BLaER1 treated with 17β-estradiol and CSF1 and Interleukin-3, amounts not matched to agents 10 nM and 100 nM (cell line): ENCODE measurements at regions not wholly inside any gene's neighbourhood (a gene's known extent, or its start where the extent isn't known, plus 50 kb on each side); places are given as distances from the start of the nearest gene placed in this dataset.
A peak's percentile ranks its signal among the peaks of the same experiment; 100 is the strongest.

Experiments
- H3K27ac ChIP-seq, 11 experiments: shearing (Covaris generic); formaldehyde crosslinking; 2 replicates each; pipeline ENCODE4 v1.8.1; 2022
- H3K27me3 ChIP-seq, 11 experiments: shearing (Covaris generic); formaldehyde crosslinking; 2 replicates each; pipeline ENCODE4 v1.8.1; 2022
- H3K36me3 ChIP-seq, 11 experiments: shearing (Covaris generic); formaldehyde crosslinking; 2 replicates each; pipeline ENCODE4 v1.8.1; 2022
- H3K4me1 ChIP-seq, 10 experiments: shearing (Covaris generic); formaldehyde crosslinking; 2 replicates each; pipeline ENCODE4 v1.8.1; 2022
- H3K4me2 ChIP-seq, 11 experiments: shearing (Covaris generic); formaldehyde crosslinking; 2 replicates each; pipeline ENCODE4 v1.8.1; 2022
- H3K4me3 ChIP-seq, 10 experiments: shearing (Covaris generic); formaldehyde crosslinking; 2 replicates each; pipeline ENCODE4 v1.8.1; 2022
- H3K9ac ChIP-seq, 11 experiments: shearing (Covaris generic); formaldehyde crosslinking; 2 replicates each; pipeline ENCODE4 v1.8.1; 2022
- H3K9me3 ChIP-seq, 11 experiments: shearing (Covaris generic); formaldehyde crosslinking; replicated peaks in 1 of 11; 2 replicates each; pipeline ENCODE4 v1.8.1; 2022
- H4K20me1 ChIP-seq, 11 experiments: shearing (Covaris generic); formaldehyde crosslinking; 2 replicates each; pipeline ENCODE4 v1.8.1; 2022
- Cebpa-rat ChIP-seq, 11 experiments: shearing (Covaris generic); IDR thresholded peaks; 2 replicates each; pipeline ENCODE4 v1.8.1; 2022

DNA sequence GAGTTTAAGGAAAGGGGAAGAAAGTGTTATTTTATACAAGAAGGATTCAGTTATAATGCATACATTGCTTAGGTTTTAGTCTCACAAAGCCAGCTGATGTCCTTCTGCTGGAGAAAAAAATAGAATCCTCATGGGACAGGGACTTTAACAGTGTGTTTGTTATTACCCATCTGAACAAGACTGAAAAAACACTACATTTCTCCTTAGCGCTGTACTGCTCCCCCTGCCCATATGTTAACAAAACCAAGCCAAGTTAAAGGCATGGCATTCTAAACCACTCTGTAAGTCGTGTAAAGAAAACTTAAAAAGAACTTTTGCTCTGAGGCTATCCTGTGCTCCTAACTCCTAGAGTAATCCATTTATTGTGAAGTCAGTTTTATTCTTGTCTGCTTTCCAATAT is 102.6 kb upstream of the NYAP2 start:
- no peak overlapping the region for H3K27ac ChIP-seq
- H3K9me3 ChIP-seq: peaks cover 13 to 18% (median 14%) of the 10 kb centered on the region in 11 experiments
- H3K4me3 ChIP-seq: no peak overlapping the region
- no peak overlapping the region for H3K9ac ChIP-seq
- H3K4me2 ChIP-seq: no peak overlapping the region
- H4K20me1 ChIP-seq: no peaks in the 10 kb centered on the region
- no peaks in the 10 kb centered on the region for H3K27me3 ChIP-seq
- H3K36me3 ChIP-seq: no peaks in the 10 kb centered on the region
- H3K4me1 ChIP-seq: no peaks in the 10 kb centered on the region
- no peak for TF ChIP-seq Cebpa-rat (IDR thresholded peaks at IDR 0.05)

DNA sequence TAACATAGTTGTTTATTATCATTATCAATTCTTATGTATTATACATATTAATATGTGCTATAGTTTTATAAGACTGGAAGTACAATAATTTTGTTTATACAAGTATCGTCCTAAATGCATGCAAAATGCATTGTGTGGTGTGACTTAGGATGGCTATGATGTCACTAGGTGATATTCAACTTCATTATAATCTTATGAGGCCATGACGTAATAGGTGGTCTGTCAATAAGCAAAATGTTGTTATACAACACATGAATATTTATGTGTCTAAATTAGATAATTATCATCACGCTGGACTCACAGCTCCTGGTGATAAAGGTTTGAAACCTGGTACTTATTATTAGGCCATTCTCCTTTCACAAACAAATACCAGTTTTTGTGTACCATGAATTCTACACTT is 104.4 kb upstream of the NYAP2 start:
- H3K36me3 ChIP-seq: no peaks in the 10 kb centered on the region
- no peaks in the 10 kb centered on the region for H3K4me1 ChIP-seq
- TF ChIP-seq Cebpa-rat (IDR thresholded peaks at IDR 0.05): no peak
- no peak overlapping the region for H3K4me3 ChIP-seq
- no peaks in the 10 kb centered on the region for H3K27me3 ChIP-seq
- no peak overlapping the region for H3K4me2 ChIP-seq
- no peak overlapping the region for H3K27ac ChIP-seq
- no peaks in the 10 kb centered on the region for H4K20me1 ChIP-seq
- no peak overlapping the region for H3K9ac ChIP-seq
- H3K9me3 ChIP-seq: peaks cover 0 to 11% (median 0%) of the 10 kb centered on the region in 11 experiments; a peak in 1 of 22 replicates

DNA sequence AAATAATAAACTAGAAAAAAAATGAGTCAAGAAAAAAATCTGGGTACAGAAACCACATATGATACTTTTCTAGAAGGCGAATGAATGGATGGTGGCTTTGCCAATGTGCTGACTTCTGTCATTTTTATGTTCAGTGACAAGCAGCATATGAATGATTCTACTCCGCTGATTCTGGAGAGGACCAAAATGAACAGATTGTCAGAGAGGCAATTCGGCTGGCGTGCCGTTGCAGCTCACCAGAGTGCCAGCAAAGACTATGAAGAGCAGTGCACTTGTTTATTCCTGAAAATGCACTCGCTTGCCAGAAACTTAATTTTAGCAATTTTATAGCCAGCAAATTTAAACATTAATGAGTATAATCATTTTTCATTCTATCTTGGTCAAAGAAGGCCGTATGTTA is 105.9 kb upstream of the NYAP2 start:
- Histone ChIP-seq H3K4me1 (no peaks in the 10 kb centered on the region), H3K27ac (no peak overlapping the region), H3K36me3 (no peaks in the 10 kb centered on the region), H4K20me1 (no peaks in the 10 kb centered on the region), H3K9me3 (peaks cover 0 to 11% (median 0%) of the 10 kb centered on the region in 11 experiments; a peak in 1 of 22 replicates), H3K9ac (no peak overlapping the region), H3K4me2 (no peak overlapping the region), H3K4me3 (no peak overlapping the region), H3K27me3 (no peaks in the 10 kb centered on the region)
- no peak for TF ChIP-seq Cebpa-rat (IDR thresholded peaks at IDR 0.05)

DNA sequence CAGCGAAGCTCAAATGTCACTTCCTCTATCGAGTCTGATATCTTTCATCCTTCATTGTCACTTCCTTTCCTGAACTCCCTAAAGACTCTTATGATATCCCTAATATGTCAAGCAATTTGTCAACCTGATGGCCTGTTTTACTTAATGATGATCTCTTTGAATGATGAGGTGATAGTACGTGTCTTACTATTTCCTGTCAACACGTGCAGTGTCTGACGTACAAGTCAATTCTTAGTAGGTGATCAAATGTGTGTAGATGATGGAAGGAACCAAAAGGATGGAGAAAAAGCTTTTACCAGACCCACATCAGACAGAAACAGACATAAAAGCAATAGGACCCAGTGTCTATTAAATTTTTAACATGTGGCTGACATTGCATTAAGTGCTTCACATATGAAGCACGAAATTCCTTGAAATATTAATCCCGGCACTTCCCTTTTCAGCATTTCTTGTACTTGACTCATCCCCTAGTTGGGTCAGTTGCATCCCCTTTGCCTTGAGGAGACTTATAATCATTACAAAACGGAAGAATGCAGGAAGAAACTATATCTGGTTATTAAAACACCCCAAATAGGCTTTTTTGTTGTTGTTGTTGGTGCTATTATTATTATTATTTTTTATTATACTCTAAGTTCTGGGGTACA is 108.6 kb upstream of the NYAP2 start:
- Histone ChIP-seq H3K4me1 (no peaks in the 10 kb centered on the region), H3K4me2 (no peak overlapping the region), H3K27me3 (no peaks in the 10 kb centered on the region), H4K20me1 (no peaks in the 10 kb centered on the region), H3K9ac (no peak overlapping the region), H3K36me3 (no peaks in the 10 kb centered on the region), H3K27ac (no peak overlapping the region), H3K9me3 (peaks cover 0 to 11% (median 0%) of the 10 kb centered on the region in 11 experiments; a peak in 1 of 22 replicates), H3K4me3 (no peak overlapping the region)
- TF ChIP-seq Cebpa-rat (IDR thresholded peaks at IDR 0.05): no peak

DNA sequence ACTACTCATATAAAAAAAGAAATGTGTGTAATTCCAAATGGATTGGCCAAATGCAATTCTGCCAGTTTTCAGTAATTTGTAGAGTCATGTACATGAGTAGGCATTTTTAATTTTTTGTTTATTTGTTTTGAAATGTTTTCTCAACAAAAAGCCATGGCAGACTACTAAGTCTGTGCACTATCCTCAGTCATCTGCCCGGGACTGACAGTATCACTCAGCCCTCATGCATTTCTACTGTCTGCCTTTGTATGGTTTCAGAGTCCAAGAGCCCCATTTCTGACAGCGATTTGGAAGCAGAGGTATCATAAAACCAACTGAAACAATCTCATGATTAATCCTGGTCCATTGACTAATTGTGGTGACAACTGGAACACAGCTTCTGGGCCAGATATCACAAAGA is 109.9 kb upstream of the NYAP2 start:
- Histone ChIP-seq H3K9ac (no peak overlapping the region), H3K9me3 (peaks cover 0 to 11% (median 0%) of the 10 kb centered on the region in 11 experiments; a peak in 1 of 22 replicates), H3K27ac (no peak overlapping the region), H3K4me1 (no peaks in the 10 kb centered on the region), H3K36me3 (no peaks in the 10 kb centered on the region), H3K27me3 (no peaks in the 10 kb centered on the region), H3K4me2 (no peak overlapping the region), H3K4me3 (no peak overlapping the region), H4K20me1 (no peaks in the 10 kb centered on the region)
- no peak for TF ChIP-seq Cebpa-rat (IDR thresholded peaks at IDR 0.05)

DNA sequence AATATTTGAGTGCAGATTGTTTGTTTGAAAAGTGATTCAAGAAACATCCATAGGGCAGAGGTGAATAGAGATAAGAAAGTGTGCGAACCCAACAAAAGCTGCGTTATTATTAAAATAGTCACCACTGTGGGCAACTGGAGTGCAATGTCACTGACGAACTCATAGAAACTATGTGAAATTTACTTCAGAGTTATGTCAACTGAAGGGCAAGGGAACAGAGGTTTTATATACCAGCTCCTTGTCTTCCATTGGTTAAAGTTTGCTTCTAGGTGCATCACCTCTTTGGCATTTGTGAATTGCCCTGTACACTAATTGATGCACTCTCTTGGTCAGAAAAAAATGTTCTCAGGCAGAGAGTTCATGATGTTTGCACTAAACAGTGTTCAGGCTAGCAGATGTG is 110.5 kb upstream of the NYAP2 start:
- H3K9me3 ChIP-seq: peaks cover 0 to 11% (median 0%) of the 10 kb centered on the region in 11 experiments; a peak in 1 of 22 replicates
- no peaks in the 10 kb centered on the region for H4K20me1 ChIP-seq
- no peak for TF ChIP-seq Cebpa-rat (IDR thresholded peaks at IDR 0.05)
- no peaks in the 10 kb centered on the region for H3K4me1 ChIP-seq
- no peaks in the 10 kb centered on the region for H3K27me3 ChIP-seq
- H3K27ac ChIP-seq: no peak overlapping the region
- no peak overlapping the region for H3K4me3 ChIP-seq
- H3K4me2 ChIP-seq: no peak overlapping the region
- H3K36me3 ChIP-seq: no peaks in the 10 kb centered on the region
- H3K9ac ChIP-seq: no peak overlapping the region

DNA sequence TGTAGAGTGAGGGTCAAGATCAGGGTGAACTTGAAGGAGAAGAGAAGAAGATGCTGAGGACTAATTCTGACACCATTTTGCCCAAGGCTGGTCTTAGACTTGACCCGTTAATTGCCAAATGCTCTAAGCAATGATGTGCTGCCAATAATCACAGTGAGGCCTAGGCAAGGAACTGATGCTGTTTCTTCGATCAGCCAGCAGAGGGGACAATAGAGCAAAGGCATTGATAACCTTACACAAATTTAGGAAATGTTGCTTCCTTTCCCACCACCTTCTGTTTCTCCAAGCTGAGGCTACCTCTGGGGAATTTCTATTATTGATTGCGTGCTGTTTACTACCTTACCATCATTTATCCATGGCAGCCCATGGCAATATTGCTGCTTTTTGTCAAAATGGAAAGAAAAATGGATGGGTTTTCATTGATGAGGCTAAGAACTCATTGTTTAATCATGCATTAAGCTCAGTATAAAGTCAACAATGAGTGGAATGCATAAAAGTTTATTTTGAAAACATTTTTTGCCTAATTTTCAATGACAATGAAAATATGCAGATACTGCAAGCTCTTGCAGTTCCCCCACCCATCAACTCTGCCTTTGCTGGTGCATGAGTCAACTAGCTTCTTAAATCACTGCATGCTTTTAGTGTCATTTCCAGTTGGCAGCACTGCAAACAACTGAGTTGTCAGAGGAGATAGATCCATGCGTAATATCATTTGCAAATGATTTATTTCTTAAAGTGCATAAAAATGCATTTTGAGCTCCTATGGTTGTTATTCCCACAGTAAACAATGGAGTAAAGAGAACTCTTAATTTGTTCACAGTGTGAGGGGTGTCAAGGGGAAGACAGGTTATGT is 116.4 kb upstream of the NYAP2 start:
- Histone ChIP-seq H3K9ac (no peak overlapping the region), H3K4me3 (no peak overlapping the region), H3K9me3 (peaks cover 0 to 23% (median 0%) of the 10 kb centered on the region in 11 experiments; a peak in 6 of 22 replicates), H3K36me3 (no peaks in the 10 kb centered on the region), H4K20me1 (no peaks in the 10 kb centered on the region), H3K27ac (no peak overlapping the region), H3K4me1 (peaks cover 0 to 4% (median 0%) of the 10 kb centered on the region in 10 experiments; a peak in 1 of 20 replicates), H3K27me3 (no peaks in the 10 kb centered on the region), H3K4me2 (peak overlapping the region in 1 of 11 experiments; percentile 27; a peak in 1 of 22 replicates)
- no peak for TF ChIP-seq Cebpa-rat (IDR thresholded peaks at IDR 0.05)

DNA sequence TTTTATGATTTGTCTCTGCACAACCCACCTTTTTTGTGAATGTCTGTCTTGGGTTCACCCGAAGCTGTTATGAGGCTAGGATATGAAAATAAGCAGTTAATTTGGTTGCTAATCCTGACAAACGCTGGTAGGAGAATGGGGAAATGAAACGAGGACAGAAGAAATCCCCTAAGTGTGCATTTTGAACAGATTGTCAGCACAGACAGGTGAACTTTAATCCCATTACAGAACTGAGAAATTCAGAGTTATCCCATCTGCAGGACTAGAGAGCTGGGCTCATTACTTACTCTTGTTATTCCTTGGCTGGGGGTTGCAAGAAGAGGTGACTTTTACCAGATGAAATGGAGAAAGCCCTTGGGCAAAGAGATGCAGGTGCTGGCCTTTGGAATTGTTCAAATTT is 123.3 kb upstream of the NYAP2 start:
- Histone ChIP-seq H3K4me2 (no peak overlapping the region), H3K4me1 (peaks cover 0 to under 1% (median 0%) of the 10 kb centered on the region in 10 experiments; a peak in 4 of 20 replicates), H3K27ac (no peak overlapping the region), H3K9me3 (peaks cover 0 to 50% (median 14%) of the 10 kb centered on the region in 11 experiments; a peak in 13 of 22 replicates), H3K36me3 (no peaks in the 10 kb centered on the region), H3K4me3 (no peak overlapping the region), H3K9ac (no peak overlapping the region), H4K20me1 (no peaks in the 10 kb centered on the region), H3K27me3 (no peaks in the 10 kb centered on the region)
- no peak for TF ChIP-seq Cebpa-rat (IDR thresholded peaks at IDR 0.05)

DNA sequence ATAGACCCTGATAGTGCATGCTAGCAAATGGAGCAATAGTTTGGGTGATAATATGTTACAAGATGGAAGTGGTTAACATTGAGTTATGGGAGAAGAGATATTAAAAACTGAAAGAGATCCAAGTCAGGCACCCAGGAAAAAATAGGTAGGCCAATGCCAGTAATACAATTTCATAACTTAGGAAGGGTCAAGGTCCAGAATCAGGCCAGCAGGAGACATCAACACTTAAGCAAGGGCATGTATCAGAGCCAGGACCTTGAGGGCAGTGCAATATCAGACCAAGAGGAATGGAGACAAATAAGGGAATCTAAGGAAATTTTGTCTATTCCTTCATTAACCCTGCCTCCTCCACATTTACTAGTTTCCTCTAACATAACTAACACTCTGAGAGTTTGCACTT is 124.1 kb upstream of the NYAP2 start:
- Histone ChIP-seq H3K27ac (no peak overlapping the region), H3K36me3 (no peaks in the 10 kb centered on the region), H4K20me1 (no peaks in the 10 kb centered on the region), H3K9ac (no peak overlapping the region), H3K4me1 (peaks cover 0 to 6% (median 0%) of the 10 kb centered on the region in 10 experiments; a peak in 6 of 20 replicates), H3K9me3 (peaks cover 0 to 46% (median 14%) of the 10 kb centered on the region in 11 experiments; a peak in 13 of 22 replicates), H3K4me2 (no peak overlapping the region), H3K27me3 (no peaks in the 10 kb centered on the region), H3K4me3 (no peak overlapping the region)
- TF ChIP-seq Cebpa-rat (IDR thresholded peaks at IDR 0.05): no peak
